ENCODE measurements at regions not wholly inside any gene's neighbourhood (a gene's known extent, or its start where the extent isn't known, plus 50 kb on each side); places are given as distances from the start of the nearest gene placed in this dataset.

DNA sequence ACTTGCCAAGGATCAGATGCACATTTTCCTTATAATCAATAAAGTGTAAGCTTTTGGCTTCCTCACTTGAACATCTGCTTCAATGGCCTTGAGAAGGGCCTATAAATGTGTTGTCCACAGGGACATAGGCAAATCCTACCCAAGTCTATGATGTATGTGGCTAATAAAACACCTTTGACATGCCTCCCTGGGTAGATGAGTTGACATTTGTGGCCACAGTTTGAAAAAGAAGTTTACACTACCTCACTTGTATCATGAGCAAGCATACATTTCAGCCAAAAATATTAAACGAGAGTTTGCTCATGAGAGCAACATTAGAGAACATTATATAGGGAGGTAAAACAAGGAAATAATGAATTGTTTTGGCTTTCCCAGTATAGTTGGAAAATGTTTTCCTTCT lies 1067.7 kb downstream of the C4orf33 start:
- TF ChIP-seq, protein P1, sequence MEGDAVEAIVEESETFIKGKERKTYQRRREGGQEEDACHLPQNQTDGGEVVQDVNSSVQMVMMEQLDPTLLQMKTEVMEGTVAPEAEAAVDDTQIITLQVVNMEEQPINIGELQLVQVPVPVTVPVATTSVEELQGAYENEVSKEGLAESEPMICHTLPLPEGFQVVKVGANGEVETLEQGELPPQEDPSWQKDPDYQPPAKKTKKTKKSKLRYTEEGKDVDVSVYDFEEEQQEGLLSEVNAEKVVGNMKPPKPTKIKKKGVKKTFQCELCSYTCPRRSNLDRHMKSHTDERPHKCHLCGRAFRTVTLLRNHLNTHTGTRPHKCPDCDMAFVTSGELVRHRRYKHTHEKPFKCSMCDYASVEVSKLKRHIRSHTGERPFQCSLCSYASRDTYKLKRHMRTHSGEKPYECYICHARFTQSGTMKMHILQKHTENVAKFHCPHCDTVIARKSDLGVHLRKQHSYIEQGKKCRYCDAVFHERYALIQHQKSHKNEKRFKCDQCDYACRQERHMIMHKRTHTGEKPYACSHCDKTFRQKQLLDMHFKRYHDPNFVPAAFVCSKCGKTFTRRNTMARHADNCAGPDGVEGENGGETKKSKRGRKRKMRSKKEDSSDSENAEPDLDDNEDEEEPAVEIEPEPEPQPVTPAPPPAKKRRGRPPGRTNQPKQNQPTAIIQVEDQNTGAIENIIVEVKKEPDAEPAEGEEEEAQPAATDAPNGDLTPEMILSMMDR (tag by site-specific recombination; IDR thresholded peaks at IDR 0.05) = no peak
- no peak for TF ChIP-seq ZNF473 (tag by site-specific recombination; IDR thresholded peaks at IDR 0.05)
- no peak for TF ChIP-seq ZNF501 (tag by site-specific recombination; IDR thresholded peaks at IDR 0.05)
- TF ChIP-seq ZNF211 (tag by site-specific recombination; IDR thresholded peaks at IDR 0.05; ENCODE audit: low read depth) = no peak
- no peak for TF ChIP-seq KLF10 (tag by site-specific recombination; IDR thresholded peaks at IDR 0.05)
- TF ChIP-seq ZNF792 (tag by site-specific recombination; IDR thresholded peaks at IDR 0.05) = no peak
- TF ChIP-seq ZBTB20 (tag by site-specific recombination; IDR thresholded peaks at IDR 0.05) = no peak
- TF ChIP-seq GLI4 (tag by site-specific recombination; IDR thresholded peaks at IDR 0.05) = no peak

Data from HEK293 (cell line).